ENCODE measurements at regions not wholly inside any gene's neighbourhood (a gene's known extent, or its start where the extent isn't known, plus 50 kb on each side); places are given as distances from the start of the nearest gene placed in this dataset.

DNA sequence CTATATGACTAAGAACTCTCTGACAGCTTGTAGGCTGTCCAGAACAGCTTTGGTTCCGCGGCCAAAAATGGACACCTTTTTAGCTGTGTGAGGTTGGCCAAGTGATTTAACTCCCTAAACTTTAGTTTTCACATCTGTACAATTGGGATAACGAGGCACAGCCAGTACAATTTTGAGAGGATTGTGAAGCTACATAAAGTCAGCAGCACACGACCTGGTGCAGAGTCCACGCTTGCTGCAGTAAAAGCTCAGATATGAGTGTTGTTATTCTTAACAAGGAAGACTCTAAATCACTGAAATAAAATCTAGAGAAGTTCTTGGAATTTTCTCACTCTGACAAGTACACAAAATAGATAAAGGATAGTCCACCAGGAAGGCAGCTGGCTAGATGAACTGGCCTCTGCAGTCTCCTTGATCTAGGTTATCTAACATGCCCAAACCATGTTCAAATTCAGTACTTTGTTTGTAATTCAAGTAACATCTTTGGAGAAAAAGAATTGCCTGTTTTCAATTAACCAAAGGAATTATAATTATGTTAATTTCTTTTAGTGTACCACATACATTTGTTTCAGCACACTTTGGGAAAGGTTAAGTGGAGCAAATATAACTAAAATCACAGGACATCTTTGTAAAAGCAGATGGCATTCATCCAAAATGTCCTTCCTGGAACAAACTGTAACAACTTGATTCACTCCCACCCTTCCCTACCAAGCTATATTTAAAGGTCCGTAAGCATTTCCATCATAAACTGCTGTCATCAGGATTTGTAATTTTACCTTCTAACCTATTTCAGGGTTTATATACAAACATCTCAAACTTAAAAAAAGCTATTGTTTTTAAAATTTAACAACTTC, 201.7 kb upstream of the STK17B start:
- TF ChIP-seq, protein P1, sequence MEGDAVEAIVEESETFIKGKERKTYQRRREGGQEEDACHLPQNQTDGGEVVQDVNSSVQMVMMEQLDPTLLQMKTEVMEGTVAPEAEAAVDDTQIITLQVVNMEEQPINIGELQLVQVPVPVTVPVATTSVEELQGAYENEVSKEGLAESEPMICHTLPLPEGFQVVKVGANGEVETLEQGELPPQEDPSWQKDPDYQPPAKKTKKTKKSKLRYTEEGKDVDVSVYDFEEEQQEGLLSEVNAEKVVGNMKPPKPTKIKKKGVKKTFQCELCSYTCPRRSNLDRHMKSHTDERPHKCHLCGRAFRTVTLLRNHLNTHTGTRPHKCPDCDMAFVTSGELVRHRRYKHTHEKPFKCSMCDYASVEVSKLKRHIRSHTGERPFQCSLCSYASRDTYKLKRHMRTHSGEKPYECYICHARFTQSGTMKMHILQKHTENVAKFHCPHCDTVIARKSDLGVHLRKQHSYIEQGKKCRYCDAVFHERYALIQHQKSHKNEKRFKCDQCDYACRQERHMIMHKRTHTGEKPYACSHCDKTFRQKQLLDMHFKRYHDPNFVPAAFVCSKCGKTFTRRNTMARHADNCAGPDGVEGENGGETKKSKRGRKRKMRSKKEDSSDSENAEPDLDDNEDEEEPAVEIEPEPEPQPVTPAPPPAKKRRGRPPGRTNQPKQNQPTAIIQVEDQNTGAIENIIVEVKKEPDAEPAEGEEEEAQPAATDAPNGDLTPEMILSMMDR (IDR thresholded peaks at IDR 0.05; ENCODE audit: borderline replicate concordance, insufficient read depth, low read depth, low read length), result no peak
- H3K4me3 ChIP-seq (ENCODE audit: low read depth, low read length), result no peak overlapping the region

DNA sequence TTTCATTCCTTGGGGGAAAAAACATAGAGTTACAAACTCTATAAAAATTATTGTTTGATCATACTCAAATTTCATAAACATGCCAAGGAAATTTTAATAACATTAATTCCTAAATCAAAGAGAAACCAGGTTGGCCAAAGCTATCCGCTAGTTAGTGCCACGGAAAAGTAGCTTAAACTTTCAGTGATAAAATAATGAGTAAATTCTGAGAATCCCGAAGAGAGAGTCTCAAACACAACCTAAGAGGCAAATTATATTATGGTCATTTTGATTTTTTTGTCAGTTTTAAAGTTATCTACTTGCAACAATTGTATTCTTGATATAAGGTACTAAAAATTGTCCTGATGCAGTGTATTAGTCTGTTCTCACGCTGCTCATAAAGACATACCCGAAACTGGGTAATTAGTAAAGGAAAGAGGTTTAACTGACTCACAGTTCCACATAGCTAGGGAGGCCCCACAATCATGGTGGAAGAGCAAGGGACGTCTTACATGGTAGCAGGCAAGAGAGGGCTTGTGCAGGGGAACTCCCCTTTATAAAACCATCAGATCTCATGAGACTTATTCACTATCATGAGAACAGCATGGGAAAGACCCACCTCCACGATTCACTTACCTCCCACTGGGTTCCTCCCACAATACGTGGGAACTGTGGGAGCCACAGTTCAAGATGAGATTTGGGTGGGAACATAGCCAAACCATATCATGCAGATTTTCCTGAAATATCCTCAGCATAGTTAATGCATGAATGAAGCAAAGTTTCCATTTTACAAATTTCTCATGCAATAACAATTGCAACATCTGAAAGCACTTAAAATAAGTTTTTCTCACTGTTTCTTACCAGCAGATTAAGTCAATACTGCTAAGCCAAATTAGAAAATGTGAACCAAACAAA, 205.9 kb upstream of the STK17B start:
- no peak overlapping the region for H3K4me3 ChIP-seq (ENCODE audit: low read depth, low read length)
- TF ChIP-seq, protein P1 (IDR thresholded peaks at IDR 0.05; ENCODE audit: borderline replicate concordance, insufficient read depth, low read depth, low read length), result no peak

DNA sequence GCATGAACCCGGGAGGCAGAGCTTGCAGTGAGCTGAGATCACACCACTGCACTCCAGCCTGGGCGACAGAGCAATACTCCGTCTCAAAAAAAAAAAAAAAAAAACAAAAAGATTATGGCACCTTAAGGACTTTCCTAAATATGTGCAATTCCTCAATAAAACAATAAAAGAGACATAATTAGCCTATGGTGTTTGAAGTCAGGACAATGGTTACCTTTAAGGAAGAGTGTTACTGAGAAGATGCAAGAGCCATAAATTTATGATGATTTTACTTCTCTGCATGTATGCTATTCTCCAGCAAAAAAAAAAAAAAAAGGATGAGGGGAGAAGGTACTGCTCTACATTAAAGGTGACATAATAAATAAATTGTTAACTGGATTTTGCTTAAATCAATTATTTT, 208.2 kb upstream of the STK17B start:
- TF ChIP-seq, protein P1 (IDR thresholded peaks at IDR 0.05; ENCODE audit: borderline replicate concordance, insufficient read depth, low read depth, low read length), result no peak
- no peak overlapping the region for H3K4me3 ChIP-seq (ENCODE audit: low read depth, low read length)

DNA sequence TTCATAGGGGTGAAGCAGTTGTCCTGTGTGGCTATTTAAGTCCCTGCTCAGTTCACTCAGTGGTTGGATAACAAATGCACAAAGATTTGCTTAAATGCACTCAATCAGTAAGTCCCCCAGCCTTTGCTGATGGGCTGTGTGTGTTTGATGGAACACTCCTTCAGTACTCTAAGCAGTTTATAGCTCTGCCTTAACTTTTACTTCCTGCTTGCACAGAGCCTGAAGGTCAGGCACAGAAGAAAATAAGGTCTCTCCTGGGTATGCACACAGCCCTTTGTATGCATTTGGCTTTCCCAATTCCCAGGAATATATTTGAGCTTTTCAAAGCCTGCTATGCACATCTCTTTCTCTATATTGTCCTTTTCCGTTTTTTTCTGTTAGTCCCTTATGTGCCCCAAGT, 208.7 kb upstream of the STK17B start:
- TF ChIP-seq, protein P1 (IDR thresholded peaks at IDR 0.05; ENCODE audit: borderline replicate concordance, insufficient read depth, low read depth, low read length), result no peak
- H3K4me3 ChIP-seq (ENCODE audit: low read depth, low read length), result no peak overlapping the region

DNA sequence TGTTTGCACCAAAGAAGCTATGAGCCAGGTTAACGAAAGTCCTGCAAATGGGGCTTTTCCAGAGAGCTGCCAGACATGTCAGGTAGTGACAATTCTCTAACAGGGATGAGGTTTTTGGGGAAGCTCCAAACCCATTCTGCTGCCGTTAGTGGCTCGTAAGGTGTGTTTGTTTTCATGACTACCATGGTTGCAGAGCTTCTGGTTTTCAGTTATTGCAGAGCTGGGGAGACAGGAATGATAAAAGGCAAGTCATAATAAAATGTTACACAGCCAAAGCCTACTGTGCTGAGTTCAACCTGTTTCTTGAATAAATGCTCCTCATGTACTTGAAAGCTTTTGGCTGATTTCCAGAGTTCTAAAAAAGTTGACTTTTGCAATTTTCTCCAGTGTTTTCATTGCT, 209.2 kb upstream of the STK17B start:
- H3K4me3 ChIP-seq (ENCODE audit: low read depth, low read length), result no peak overlapping the region
- TF ChIP-seq, protein P1 (IDR thresholded peaks at IDR 0.05; ENCODE audit: borderline replicate concordance, insufficient read depth, low read depth, low read length), result no peak

DNA sequence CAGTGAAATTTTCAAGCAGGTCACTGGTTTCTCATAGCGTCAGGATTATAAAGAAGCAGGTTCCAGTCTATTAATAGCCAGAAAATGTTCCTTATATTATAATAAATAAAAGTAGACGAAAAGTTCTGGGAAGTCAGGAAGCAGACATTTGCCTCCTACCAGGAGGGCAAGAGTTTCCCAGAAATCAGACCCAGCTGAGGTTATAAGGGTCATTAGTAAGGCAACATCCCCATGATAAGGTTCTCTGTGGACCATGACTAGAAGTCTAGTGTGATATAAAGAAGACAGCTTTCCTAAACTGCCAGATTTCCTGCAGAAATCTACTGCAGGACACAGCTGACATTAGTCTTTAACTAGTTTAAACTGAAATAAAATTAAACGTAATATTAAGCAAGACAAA, 210.1 kb upstream of the STK17B start:
- no peak overlapping the region for H3K4me3 ChIP-seq (ENCODE audit: low read depth, low read length)
- TF ChIP-seq, protein P1 (IDR thresholded peaks at IDR 0.05; ENCODE audit: borderline replicate concordance, insufficient read depth, low read depth, low read length), result no peak
